HG03108 (cell line): ENCODE measurements at regions not wholly inside any gene's neighbourhood (a gene's known extent, or its start where the extent isn't known, plus 50 kb on each side); places are given as distances from the start of the nearest gene placed in this dataset.

ENCODE experiments used
- ATAC-seq: cut with Tn5 transposase; IDR thresholded peaks from one replicate; pipeline ENCODE4 v1.9.1; 2021; ENCODE audit warnings: moderate library complexity; ENCODE audit not compliant: unreplicated experiment

- ATAC-seq: no peak
These were observed 148.8 kb upstream of the SALL3 start for GRCh38 chr18:78830826-78831225.

- ATAC-seq: no peak
These were observed 148.0 kb upstream of the SALL3 start for GRCh38 chr18:78831603-78832002.

- no peak for ATAC-seq
These were observed 145.8 kb upstream of the SALL3 start for GRCh38 chr18:78833833-78834232.

- ATAC-seq: no peak
These were observed 142.8 kb upstream of the SALL3 start for GRCh38 chr18:78836838-78837237.

GRCh38 chr18:78837754-78838153 lies 141.9 kb upstream of the SALL3 start:
- ATAC-seq: no peak

- no peak for ATAC-seq
These were observed 141.4 kb upstream of the SALL3 start for GRCh38 chr18:78838183-78838582.

- no peak for ATAC-seq
These were observed 130.6 kb upstream of the SALL3 start for GRCh38 chr18:78849046-78849445.

GRCh38 chr18:78849458-78849857 lies 130.2 kb upstream of the SALL3 start:
- ATAC-seq: no peak

- no peak for ATAC-seq
These were observed 126.3 kb upstream of the SALL3 start for GRCh38 chr18:78853341-78853740.

GRCh38 chr18:78855188-78855587 lies 124.4 kb upstream of the SALL3 start:
- no peak for ATAC-seq

GRCh38 chr18:78856569-78857313 lies 122.9 kb upstream of the SALL3 start:
- ATAC-seq: no peak

- ATAC-seq: no peak
These were observed 122.1 kb upstream of the SALL3 start for GRCh38 chr18:78857314-78858150.

- no peak for ATAC-seq
These were observed 119.9 kb upstream of the SALL3 start for GRCh38 chr18:78859686-78860085.

- no peak for ATAC-seq
These were observed 119.5 kb upstream of the SALL3 start for GRCh38 chr18:78860117-78860516.

- ATAC-seq: no peak
These were observed 118.5 kb upstream of the SALL3 start for GRCh38 chr18:78861116-78861515.

GRCh38 chr18:78861706-78862105 lies 117.9 kb upstream of the SALL3 start:
- no peak for ATAC-seq

GRCh38 chr18:78862395-78862794 lies 117.2 kb upstream of the SALL3 start:
- no peak for ATAC-seq

GRCh38 chr18:78865056-78865598 lies 114.5 kb upstream of the SALL3 start:
- no peak for ATAC-seq

- no peak for ATAC-seq
These were observed 113.8 kb upstream of the SALL3 start for GRCh38 chr18:78865771-78866310.

- no peak for ATAC-seq
These were observed 112.5 kb upstream of the SALL3 start for GRCh38 chr18:78867131-78867530.
